OCI-LY3 (cell line): ENCODE measurements at regions not wholly inside any gene's neighbourhood (a gene's known extent, or its start where the extent isn't known, plus 50 kb on each side); places are given as distances from the start of the nearest gene placed in this dataset.

Source experiments
- EZH2phosphoT487 ChIP-seq: fragments of 200-600 bp; shearing (Covaris generic); IDR thresholded peaks from 2 replicates; pipeline ENCODE4 v1.6.1; 2018; ENCODE audit warnings: antibody characterized with exemption, mixed run types, low read depth
- TF ChIP-seq, protein P1 (sequence below): fragments of 200-600, 300-600 bp; sonication (generic); IDR thresholded peaks from 2 replicates; pipeline ENCODE4 v1.5.1; 2014; ENCODE audit warnings: antibody characterized with exemption, low read length, low read depth

DNA sequence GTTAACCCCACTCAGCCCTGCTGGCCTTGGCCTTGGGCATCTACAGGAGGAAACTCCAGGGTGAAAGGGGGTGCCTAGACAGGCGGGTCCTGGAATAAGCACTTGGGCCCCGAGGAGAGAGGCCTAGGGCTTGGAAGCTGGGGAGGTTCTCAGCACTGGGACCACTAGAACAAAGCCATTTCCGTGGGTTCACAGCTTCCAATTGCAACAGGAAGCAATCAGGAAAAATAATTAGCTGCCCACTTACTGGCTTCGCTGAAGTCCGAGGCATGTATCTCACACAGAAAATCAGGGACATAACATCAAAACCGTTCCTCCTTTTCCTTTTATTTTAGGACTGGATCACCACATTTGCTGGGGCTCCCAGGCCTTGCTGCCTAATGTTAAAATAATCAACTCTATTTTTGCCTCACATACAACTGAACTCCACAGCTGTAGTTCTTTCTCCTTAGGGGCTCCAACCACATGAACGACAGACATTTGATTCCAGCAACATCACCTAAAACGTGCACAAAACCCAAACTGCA lies 161.1 kb upstream of the GRK3 start:
- TF ChIP-seq, protein P1, sequence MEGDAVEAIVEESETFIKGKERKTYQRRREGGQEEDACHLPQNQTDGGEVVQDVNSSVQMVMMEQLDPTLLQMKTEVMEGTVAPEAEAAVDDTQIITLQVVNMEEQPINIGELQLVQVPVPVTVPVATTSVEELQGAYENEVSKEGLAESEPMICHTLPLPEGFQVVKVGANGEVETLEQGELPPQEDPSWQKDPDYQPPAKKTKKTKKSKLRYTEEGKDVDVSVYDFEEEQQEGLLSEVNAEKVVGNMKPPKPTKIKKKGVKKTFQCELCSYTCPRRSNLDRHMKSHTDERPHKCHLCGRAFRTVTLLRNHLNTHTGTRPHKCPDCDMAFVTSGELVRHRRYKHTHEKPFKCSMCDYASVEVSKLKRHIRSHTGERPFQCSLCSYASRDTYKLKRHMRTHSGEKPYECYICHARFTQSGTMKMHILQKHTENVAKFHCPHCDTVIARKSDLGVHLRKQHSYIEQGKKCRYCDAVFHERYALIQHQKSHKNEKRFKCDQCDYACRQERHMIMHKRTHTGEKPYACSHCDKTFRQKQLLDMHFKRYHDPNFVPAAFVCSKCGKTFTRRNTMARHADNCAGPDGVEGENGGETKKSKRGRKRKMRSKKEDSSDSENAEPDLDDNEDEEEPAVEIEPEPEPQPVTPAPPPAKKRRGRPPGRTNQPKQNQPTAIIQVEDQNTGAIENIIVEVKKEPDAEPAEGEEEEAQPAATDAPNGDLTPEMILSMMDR = no peak
- TF ChIP-seq EZH2phosphoT487 = no peak
